ENCODE measurements at regions not wholly inside any gene's neighbourhood (a gene's known extent, or its start where the extent isn't known, plus 50 kb on each side); places are given as distances from the start of the nearest gene placed in this dataset.

GRCh38 chr20:56724241-56724757 is 95.2 kb downstream of the TFAP2C start:
- no peak for TF ChIP-seq POLR2A (IDR thresholded peaks at IDR 0.05)
- TF ChIP-seq CTCF (IDR thresholded peaks at IDR 0.05): no peak
- no peak for TF ChIP-seq EP300 (IDR thresholded peaks at IDR 0.05)
